H1 (cell line): ENCODE measurements at regions not wholly inside any gene's neighbourhood (a gene's known extent, or its start where the extent isn't known, plus 50 kb on each side); places are given as distances from the start of the nearest gene placed in this dataset.

Experiments
- CTCF ChIA-PET: fragments of 300-600 bp; sonication (Branson Sonifier 250); formaldehyde crosslinking; loops from one replicate; lab custom pipeline; 2021; ENCODE audit not compliant: partially characterized antibody; lab: Charles Lee
- POLR2A ChIA-PET: fragments of 300-600 bp; sonication (Branson Sonifier 250); formaldehyde crosslinking; loops from one replicate; lab custom pipeline; 2021; ENCODE audit warnings: inconsistent platforms; ENCODE audit not compliant: partially characterized antibody; lab: Charles Lee
- DNase-seq, 2 experiments: peaks; one replicate each; pipeline versions ENCODE4 v3.0.0 to v3.0.0-alpha.2; 2010 to 2022; ENCODE audit warnings: low spot score in 2 of 2, low read depth in 1 of 2, mixed read lengths in 1 of 2
- FAIRE-seq: peaks from 2 replicates; lab custom pipeline; 2011; peaks lifted over from hg19 to GRCh38; lab: Jason Lieb, UNC
- H2AFZ ChIP-seq: 2 replicates; pipeline ENCODE4 v1.8.1; 2012; ENCODE audit warnings: low read length, inconsistent platforms
- H2AK5ac ChIP-seq: 2 replicates; pipeline ENCODE4 v1.6.1; 2013; ENCODE audit warnings: low read depth, low read length
- H2BK120ac ChIP-seq: replicated peaks from 2 replicates; pipeline ENCODE3; 2013; ENCODE audit warnings: low read depth, low read length, inconsistent platforms
- H2BK12ac ChIP-seq: 2 replicates; pipeline ENCODE4 v1.6.1; 2013; ENCODE audit warnings: low read depth, low read length
- H2BK15ac ChIP-seq: 2 replicates; pipeline ENCODE4 v1.6.1; 2013; ENCODE audit warnings: low read length
- H2BK20ac ChIP-seq: 2 replicates; pipeline ENCODE4 v1.6.1; 2013; ENCODE audit warnings: low read length
- H2BK5ac ChIP-seq: 2 replicates; pipeline ENCODE4 v1.6.1; 2013; ENCODE audit warnings: low read depth, low read length
- H3K14ac ChIP-seq: 2 replicates; pipeline ENCODE4 v1.6.1; 2013; ENCODE audit warnings: inconsistent platforms; ENCODE audit not compliant: insufficient read length
- H3K18ac ChIP-seq: 2 replicates; pipeline ENCODE4 v1.6.1; 2013; ENCODE audit warnings: low read length; ENCODE audit errors: extremely low read depth
- H3K23ac ChIP-seq: 2 replicates; pipeline ENCODE4 v1.6.1; 2013; ENCODE audit warnings: inconsistent platforms; ENCODE audit not compliant: insufficient read length
- H3K23me2 ChIP-seq: 2 replicates; pipeline ENCODE4 v1.6.1; 2013; ENCODE audit warnings: low read depth, low read length
- H3K27ac ChIP-seq: 2 replicates; pipeline ENCODE4 v1.6.1; 2011; ENCODE audit warnings: low read depth, low read length, inconsistent platforms
- H3K27me3 ChIP-seq, 4 experiments: replicated peaks in 1 of 4; 1 replicate in 1 of 4; 2 replicates in 3 of 4; pipeline versions ENCODE4 v1.6.1 to v1.8.1; 2011 to 2013; ENCODE audit warnings: low read length in 3 of 4, mild to moderate bottlenecking in 3 of 4, inconsistent platforms in 2 of 4, mixed read lengths in 2 of 4, moderate library complexity in 1 of 4; ENCODE audit not compliant: control insufficient read depth in 3 of 4, insufficient read depth in 3 of 4; ENCODE audit errors: extremely low read depth in 1 of 4
- H3K36me3 ChIP-seq, 4 experiments: 2 replicates each; pipeline versions ENCODE4 v1.6.1 to v1.8.1; 2011 to 2013; ENCODE audit warnings: mild to moderate bottlenecking in 4 of 4, low read length in 3 of 4, moderate library complexity in 2 of 4, control low read depth in 1 of 4, inconsistent platforms in 1 of 4; ENCODE audit not compliant: insufficient read depth in 4 of 4, control insufficient read depth in 2 of 4
- H3K4ac ChIP-seq: replicated peaks from 2 replicates; pipeline ENCODE3; 2013; ENCODE audit warnings: low read length, low read depth, mixed read lengths, inconsistent platforms; ENCODE audit not compliant: insufficient read length
- H3K4me1 ChIP-seq, 4 experiments: replicated peaks in 1 of 4; 1 replicate in 1 of 4; 2 replicates in 3 of 4; pipeline versions ENCODE4 v1.6.1 to v1.8.1; 2011 to 2013; ENCODE audit warnings: low read length in 3 of 4, inconsistent platforms in 2 of 4, mixed read lengths in 1 of 4; ENCODE audit not compliant: insufficient read depth in 4 of 4, control insufficient read depth in 3 of 4
- H3K4me2 ChIP-seq, 2 experiments: 2 replicates each; pipeline versions ENCODE4 v1.6.1 to v1.8.1; 2011 to 2013; ENCODE audit warnings: low read depth in 2 of 2, low read length in 2 of 2, control low read depth in 1 of 2, inconsistent platforms in 1 of 2, mild to moderate bottlenecking in 1 of 2; ENCODE audit not compliant: insufficient read depth in 1 of 2
- H3K4me3 ChIP-seq, 4 experiments: fragments of 200-600, 300-600 bp in 1 of 4; sonication (generic), shearing (Covaris generic), sonication (Bioruptor Twin) in 1 of 4; 2 replicates each; pipeline versions ENCODE4 v1.5.1 to v1.8.1; 2011 to 2016; ENCODE audit warnings: low read length in 4 of 4, low read depth in 3 of 4, control low read depth in 2 of 4, inconsistent platforms in 2 of 4, mild to moderate bottlenecking in 2 of 4, mixed read lengths in 1 of 4, moderate library complexity in 1 of 4; ENCODE audit not compliant: insufficient read depth in 2 of 4; ENCODE audit errors: extremely low read depth in 1 of 4
- H3K56ac ChIP-seq: replicated peaks from 2 replicates; pipeline ENCODE3; 2013; ENCODE audit warnings: low read depth, mild to moderate bottlenecking, mixed read lengths, low read length, inconsistent platforms; ENCODE audit not compliant: insufficient read length
- H3K79me1 ChIP-seq: 2 replicates; pipeline ENCODE4 v1.6.1; 2013; ENCODE audit warnings: low read depth, low read length, control low read depth
- H3K79me2 ChIP-seq, 2 experiments: 2 replicates each; pipeline versions ENCODE4 v1.6.1 to v1.8.1; 2012 to 2013; ENCODE audit warnings: low read length in 2 of 2, mild to moderate bottlenecking in 2 of 2, inconsistent platforms in 1 of 2; ENCODE audit not compliant: insufficient read depth in 2 of 2, control insufficient read depth in 1 of 2
- H3K9ac ChIP-seq, 4 experiments: replicated peaks in 1 of 4; 1 replicate in 1 of 4; 2 replicates in 3 of 4; pipeline versions ENCODE4 v1.6.1 to v1.8.1; 2011 to 2013; ENCODE audit warnings: low read depth in 3 of 4, low read length in 3 of 4, control low read depth in 2 of 4, mild to moderate bottlenecking in 2 of 4, moderate library complexity in 2 of 4, inconsistent platforms in 1 of 4; ENCODE audit errors: extremely low read depth in 1 of 4
- H3K9me3 ChIP-seq, 2 experiments: 2 replicates each; pipeline versions ENCODE4 v1.6.1 to v1.8.1; 2012 to 2013; ENCODE audit warnings: mild to moderate bottlenecking in 2 of 2, moderate library complexity in 2 of 2, control low read depth in 1 of 2, inconsistent platforms in 1 of 2, low read depth in 1 of 2, low read length in 1 of 2, mixed read lengths in 1 of 2; ENCODE audit not compliant: insufficient read depth in 2 of 2
- H4K20me1 ChIP-seq, 2 experiments: replicated peaks in 1 of 2; 2 replicates each; pipeline versions ENCODE3 to v1.8.1; 2011 to 2013; ENCODE audit warnings: inconsistent platforms in 2 of 2, low read length in 2 of 2, mild to moderate bottlenecking in 1 of 2; ENCODE audit not compliant: insufficient read depth in 2 of 2, control insufficient read depth in 1 of 2
- H4K5ac ChIP-seq: 2 replicates; pipeline ENCODE4 v1.6.1; 2013; ENCODE audit warnings: low read length, low read depth, mixed read lengths, inconsistent platforms; ENCODE audit not compliant: insufficient read length
- H4K8ac ChIP-seq: 2 replicates; pipeline ENCODE4 v1.8.0; 2013; ENCODE audit warnings: mild to moderate bottlenecking, moderate library complexity, low read length, inconsistent platforms; ENCODE audit not compliant: insufficient read depth; ENCODE audit errors: extremely low read depth
- H4K91ac ChIP-seq: replicated peaks from 2 replicates; pipeline ENCODE3; 2013; ENCODE audit warnings: low read length, mixed read lengths, inconsistent platforms; ENCODE audit not compliant: insufficient read length
- CREB1 ChIP-seq: IDR thresholded peaks from 2 replicates; pipeline ENCODE4 v1.6.1; 2012; ENCODE audit warnings: inconsistent platforms
- EGR1 ChIP-seq: IDR thresholded peaks from 2 replicates; pipeline ENCODE4 v1.6.1; 2011; ENCODE audit warnings: low read depth, low read length, borderline replicate concordance
- NANOG ChIP-seq: IDR thresholded peaks from 2 replicates; pipeline ENCODE4 v1.6.1; 2011; ENCODE audit warnings: low read length, low read depth, mild to moderate bottlenecking, inconsistent platforms; ENCODE audit not compliant: insufficient read depth, poor library complexity, severe bottlenecking
- RXRA ChIP-seq: IDR thresholded peaks from 2 replicates; pipeline ENCODE4 v1.6.1; 2011; ENCODE audit warnings: low read depth, mild to moderate bottlenecking, low read length, moderate library complexity; ENCODE audit not compliant: insufficient read depth
- SIRT6 ChIP-seq: IDR thresholded peaks from one replicate; pipeline ENCODE4 v1.7.1; 2012; ENCODE audit warnings: low read length, inconsistent platforms
- ZNF274 ChIP-seq: IDR thresholded peaks from 2 replicates; pipeline ENCODE4 v1.7.0; 2012; ENCODE audit warnings: low read length, borderline replicate concordance; ENCODE audit errors: extremely low read depth
- WGBS, 2 experiments: shearing (Covaris generic) in 1 of 2; methylation state at CpG; one replicate each; pipeline versions ENCODE4 v1.1.6 to v1.1.7; 2013 to 2015; ENCODE audit warnings: low lambda C conversion rate in 2 of 2, mixed read lengths in 2 of 2, inconsistent platforms in 1 of 2, low coverage in 1 of 2, missing lambda C conversion rate in 1 of 2; ENCODE audit not compliant: insufficient replicate concordance in 2 of 2, insufficient coverage in 1 of 2, insufficient read length in 1 of 2; ENCODE audit errors: extremely low coverage in 1 of 2, missing lambda C conversion rate in 1 of 2; 5-methylcytosine and 5-hydroxymethylcytosine counted together
- TF ChIP-seq, protein P1 (sequence below): IDR thresholded peaks from 2 replicates; pipeline ENCODE4 v1.6.1; 2011; ENCODE audit warnings: low read length, improper control_type of control experiment
- TF ChIP-seq, protein P2 (sequence below), 3 experiments: IDR thresholded peaks; 1 replicate in 2 of 3; 2 replicates in 1 of 3; pipeline versions ENCODE4 v1.5.1 to v1.6.1; 2011; ENCODE audit warnings: low read length in 3 of 3, mild to moderate bottlenecking in 3 of 3, inconsistent platforms in 2 of 3, low read depth in 1 of 3, moderate library complexity in 1 of 3; ENCODE audit not compliant: insufficient read depth in 1 of 3; ENCODE audit errors: control extremely low read depth in 1 of 3

DNA sequence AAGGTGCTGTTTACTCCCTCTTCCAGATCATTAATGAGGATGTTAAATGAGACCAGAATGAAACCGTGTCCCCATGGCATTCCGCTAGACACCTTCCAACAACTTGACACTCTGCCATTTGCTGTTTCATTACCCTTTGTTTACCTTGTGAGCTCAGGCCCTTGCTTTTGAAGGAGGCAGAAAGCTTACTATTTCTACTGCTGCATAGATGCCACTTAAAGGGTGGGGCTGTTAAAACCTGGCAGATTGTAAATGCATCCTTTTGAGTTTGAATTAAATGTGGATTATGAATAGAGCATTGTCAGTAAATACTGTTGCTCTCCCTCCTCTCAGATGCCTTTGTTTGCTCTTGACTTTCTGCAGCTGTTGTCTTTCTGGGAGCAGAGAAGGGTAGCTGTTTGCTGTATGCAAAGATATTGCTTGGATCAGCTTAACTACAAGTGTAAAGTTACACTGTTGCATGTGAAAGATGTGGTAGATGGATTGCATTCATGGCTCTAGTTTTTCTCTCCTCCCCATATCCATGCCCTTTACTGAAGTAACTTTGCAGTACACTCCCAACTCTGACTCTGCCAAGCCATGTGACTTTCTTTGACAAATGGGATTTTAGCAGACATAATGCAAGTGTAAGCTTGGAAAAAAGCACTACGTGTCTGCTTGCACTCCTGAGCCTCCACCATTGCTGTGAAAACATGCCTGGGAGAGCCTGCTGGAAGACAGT is 75.0 kb upstream of the DHX15 start:
- Histone ChIP-seq H3K4me2 (peak overlapping the region; percentile 55 to 73), H3K4ac (peak overlapping the region; percentile 45), H2AK5ac (peak overlapping the region; percentile 57; the same call in 1 of the 2 replicates), H2BK15ac (no peak overlapping the region), H2BK5ac (peak overlapping the region; percentile 91; the same call in 1 of the 2 replicates), H3K79me1 (no peaks in the 10 kb centered on the region; the same call in 1 of the 2 replicates), H4K8ac (no peak overlapping the region), H3K18ac (peak overlapping the region; percentile 88), H2BK12ac (peak overlapping the region; percentile 93), H3K36me3 (no peaks in the 10 kb centered on the region), H3K27me3 (no peaks in the 10 kb centered on the region; a peak in 1 of 7 replicates), H3K56ac (no peak overlapping the region), H3K9me3 (no peaks in the 10 kb centered on the region), H3K4me1 (peaks cover 7 to 52% (median 37%) of the 10 kb centered on the region in 4 experiments), H3K79me2 (no peaks in the 10 kb centered on the region), H3K14ac (no peak overlapping the region), H4K20me1 (no peaks in the 10 kb centered on the region), H3K9ac (0 out of 7 replicates have a peak overlapping the region, but pooled peaks of 1 of the 4 experiments have one; percentile 15), H4K91ac (peak overlapping the region; percentile 86), H4K5ac (peak overlapping the region; percentile 78), H3K27ac (peak overlapping the region; percentile 77; the same call in 1 of the 2 replicates), H2BK120ac (peak overlapping the region; percentile 76), H3K23me2 (no peaks in the 10 kb centered on the region; the same call in 1 of the 2 replicates), H3K4me3 (peak overlapping the region in 2 of 4 experiments; percentile 5 to 40; a peak in 3 of 8 replicates), H3K23ac (no peak overlapping the region), H2BK20ac (peak overlapping the region; percentile 64), H2AFZ (no peak overlapping the region)
- no peak for DNase-seq
- ChIA-PET POLR2A (interaction anchor here (0.6 to 3.3 kb wide), 15 partner anchors 8 to 1369 kb away, joined by 3 to 19 read pairs (median 5); partner anchors contain the start of gene DHX15), CTCF (interaction anchor here (0.6 to 1.4 kb wide), 5 partner anchors 22 to 256 kb away, joined by 3 to 5 read pairs (median 4); no protein-coding TSS in a partner anchor)
- FAIRE-seq: no peak
- 4% methylated on average over 3 of the region's 3 CpGs; no CpG with 5 or more reads in 1 of the 2 experiments for WGBS, 2 experiments
- TF ChIP-seq NANOG (peak; percentile 15), ZNF274 (no peak), SIRT6 (no peak), RXRA (no peak), CREB1 (no peak), EGR1 (no peak)
- TF ChIP-seq, protein P1, sequence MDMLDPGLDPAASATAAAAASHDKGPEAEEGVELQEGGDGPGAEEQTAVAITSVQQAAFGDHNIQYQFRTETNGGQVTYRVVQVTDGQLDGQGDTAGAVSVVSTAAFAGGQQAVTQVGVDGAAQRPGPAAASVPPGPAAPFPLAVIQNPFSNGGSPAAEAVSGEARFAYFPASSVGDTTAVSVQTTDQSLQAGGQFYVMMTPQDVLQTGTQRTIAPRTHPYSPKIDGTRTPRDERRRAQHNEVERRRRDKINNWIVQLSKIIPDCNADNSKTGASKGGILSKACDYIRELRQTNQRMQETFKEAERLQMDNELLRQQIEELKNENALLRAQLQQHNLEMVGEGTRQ: peak; percentile 51
- TF ChIP-seq, protein P2, sequence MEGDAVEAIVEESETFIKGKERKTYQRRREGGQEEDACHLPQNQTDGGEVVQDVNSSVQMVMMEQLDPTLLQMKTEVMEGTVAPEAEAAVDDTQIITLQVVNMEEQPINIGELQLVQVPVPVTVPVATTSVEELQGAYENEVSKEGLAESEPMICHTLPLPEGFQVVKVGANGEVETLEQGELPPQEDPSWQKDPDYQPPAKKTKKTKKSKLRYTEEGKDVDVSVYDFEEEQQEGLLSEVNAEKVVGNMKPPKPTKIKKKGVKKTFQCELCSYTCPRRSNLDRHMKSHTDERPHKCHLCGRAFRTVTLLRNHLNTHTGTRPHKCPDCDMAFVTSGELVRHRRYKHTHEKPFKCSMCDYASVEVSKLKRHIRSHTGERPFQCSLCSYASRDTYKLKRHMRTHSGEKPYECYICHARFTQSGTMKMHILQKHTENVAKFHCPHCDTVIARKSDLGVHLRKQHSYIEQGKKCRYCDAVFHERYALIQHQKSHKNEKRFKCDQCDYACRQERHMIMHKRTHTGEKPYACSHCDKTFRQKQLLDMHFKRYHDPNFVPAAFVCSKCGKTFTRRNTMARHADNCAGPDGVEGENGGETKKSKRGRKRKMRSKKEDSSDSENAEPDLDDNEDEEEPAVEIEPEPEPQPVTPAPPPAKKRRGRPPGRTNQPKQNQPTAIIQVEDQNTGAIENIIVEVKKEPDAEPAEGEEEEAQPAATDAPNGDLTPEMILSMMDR (IDR thresholded peaks at IDR 0.05; ENCODE audit: control extremely low read depth in 1 of 3, insufficient read depth in 1 of 3, low read depth in 1 of 3, low read length in 3 of 3): no peak
